H9 (cell line): ENCODE measurements at regions not wholly inside any gene's neighbourhood (a gene's known extent, or its start where the extent isn't known, plus 50 kb on each side); places are given as distances from the start of the nearest gene placed in this dataset.

Source experiments
- DNase-seq: peaks from one replicate; pipeline ENCODE4 v3.0.0-alpha.2; 2017
- H2AFZ ChIP-seq: one replicate; pipeline ENCODE4 v1.6.1; 2013; ENCODE audit warnings: mild to moderate bottlenecking, low read length, control low read depth, moderate library complexity
- H2AK5ac ChIP-seq: 2 replicates; pipeline ENCODE4 v1.6.1; 2013; ENCODE audit warnings: low read length, control low read depth, mixed read lengths; ENCODE audit not compliant: insufficient read length
- H2BK120ac ChIP-seq: one replicate; pipeline ENCODE4 v1.6.1; 2013; ENCODE audit warnings: low read depth, mild to moderate bottlenecking, low read length, control low read depth, inconsistent platforms; ENCODE audit not compliant: poor library complexity, severe bottlenecking
- H2BK12ac ChIP-seq: 2 replicates; pipeline ENCODE4 v1.6.1; 2013; ENCODE audit warnings: low read length, control low read depth, mixed read lengths, low read depth; ENCODE audit not compliant: insufficient read length
- H2BK15ac ChIP-seq: 2 replicates; pipeline ENCODE4 v1.6.1; 2013; ENCODE audit warnings: low read depth, low read length, control low read depth
- H2BK20ac ChIP-seq: one replicate; pipeline ENCODE4 v1.6.1; 2013; ENCODE audit warnings: low read depth, mild to moderate bottlenecking, low read length, control low read depth, inconsistent platforms; ENCODE audit not compliant: poor library complexity, severe bottlenecking
- H2BK5ac ChIP-seq: 2 replicates; pipeline ENCODE4 v1.6.1; 2013; ENCODE audit warnings: low read length, control low read depth, mixed read lengths; ENCODE audit not compliant: insufficient read length
- H3K14ac ChIP-seq: 2 replicates; pipeline ENCODE4 v1.6.1; 2013; ENCODE audit warnings: low read length, control low read depth; ENCODE audit not compliant: insufficient read depth
- H3K18ac ChIP-seq: 2 replicates; pipeline ENCODE4 v1.6.1; 2013; ENCODE audit warnings: low read depth, mild to moderate bottlenecking, mixed read lengths, low read length, control low read depth; ENCODE audit not compliant: insufficient read length
- H3K23ac ChIP-seq: 2 replicates; pipeline ENCODE4 v1.6.1; 2013; ENCODE audit warnings: low read length, control low read depth, mixed read lengths, low read depth; ENCODE audit not compliant: insufficient read length
- H3K23me2 ChIP-seq: 2 replicates; pipeline ENCODE4 v1.6.1; 2013; ENCODE audit warnings: low read depth, mild to moderate bottlenecking, mixed read lengths, low read length, control low read depth; ENCODE audit not compliant: insufficient read length, poor library complexity, severe bottlenecking
- H3K27ac ChIP-seq: 2 replicates; pipeline ENCODE4 v1.5.1; 2013; ENCODE audit warnings: low read length, control low read depth, mixed read lengths, low read depth; ENCODE audit not compliant: insufficient read length
- H3K27me3 ChIP-seq: 2 replicates; pipeline ENCODE4 v1.6.1; 2013; ENCODE audit warnings: low read length, control low read depth, inconsistent platforms; ENCODE audit not compliant: insufficient read depth
- H3K4ac ChIP-seq: 2 replicates; pipeline ENCODE4 v1.6.1; 2013; ENCODE audit warnings: low read depth, mild to moderate bottlenecking, control low read depth, inconsistent platforms, low read length, moderate library complexity
- H3K4me1 ChIP-seq: 2 replicates; pipeline ENCODE4 v1.6.1; 2013; ENCODE audit warnings: low read length, control low read depth, inconsistent platforms; ENCODE audit not compliant: insufficient read depth
- H3K4me2 ChIP-seq: 2 replicates; pipeline ENCODE4 v1.6.1; 2013; ENCODE audit warnings: low read length, control low read depth, mixed read lengths; ENCODE audit not compliant: insufficient read length, insufficient read depth
- H3K56ac ChIP-seq: 2 replicates; pipeline ENCODE4 v1.6.1; 2013; ENCODE audit warnings: low read depth, mild to moderate bottlenecking, mixed read lengths, low read length, control low read depth; ENCODE audit not compliant: insufficient read length
- H3K79me1 ChIP-seq: 2 replicates; pipeline ENCODE4 v1.6.1; 2013; ENCODE audit warnings: low read depth, mild to moderate bottlenecking, moderate library complexity, low read length, control low read depth, inconsistent platforms; ENCODE audit not compliant: insufficient read depth, poor library complexity, severe bottlenecking
- H3K79me2 ChIP-seq: 2 replicates; pipeline ENCODE4 v1.6.1; 2013; ENCODE audit warnings: low read length, control low read depth, inconsistent platforms; ENCODE audit not compliant: insufficient read depth
- H3K9ac ChIP-seq: 2 replicates; pipeline ENCODE4 v1.6.1; 2013; ENCODE audit warnings: low read length, control low read depth, mixed read lengths; ENCODE audit not compliant: insufficient read length; ENCODE audit errors: extremely low read depth
- H3K9me3 ChIP-seq: one replicate; pipeline ENCODE4 v1.6.1; 2013; ENCODE audit warnings: low read depth, low read length, inconsistent platforms; ENCODE audit not compliant: control insufficient read depth
- H3T11ph ChIP-seq: one replicate; pipeline ENCODE4 v1.6.1; 2013; ENCODE audit warnings: mild to moderate bottlenecking, low read length, control low read depth, inconsistent platforms
- H4K20me1 ChIP-seq: one replicate; pipeline ENCODE4 v1.6.1; 2013; ENCODE audit not compliant: control insufficient read depth, insufficient read length, insufficient read depth
- H4K5ac ChIP-seq: 2 replicates; pipeline ENCODE4 v1.6.1; 2013; ENCODE audit warnings: low read depth, mild to moderate bottlenecking, mixed read lengths, low read length, control low read depth; ENCODE audit not compliant: insufficient read length
- H4K8ac ChIP-seq: replicated peaks from 2 replicates; pipeline ENCODE4 v1.6.1; 2013; ENCODE audit warnings: low read length, control low read depth, mixed read lengths, low read depth; ENCODE audit not compliant: insufficient read length
- H4K91ac ChIP-seq: 2 replicates; pipeline ENCODE4 v1.6.1; 2013; ENCODE audit warnings: low read depth, mild to moderate bottlenecking, moderate library complexity, mixed read lengths, low read length, control low read depth; ENCODE audit not compliant: insufficient read length
- H3K27ac Mint-ChIP-seq, 3 experiments: 2 replicates in 2 of 3; 3 replicates in 1 of 3; pipeline ENCODE4 v1.8.0; 2020 to 2021; ENCODE audit warnings: mixed read lengths in 3 of 3, mild to moderate bottlenecking in 1 of 3, moderate library complexity in 1 of 3
- H3K27me3 Mint-ChIP-seq: 2 replicates; pipeline ENCODE4 v1.8.0; 2021; ENCODE audit warnings: low read depth, mild to moderate bottlenecking, moderate library complexity, mixed read lengths
- H3K36me3 Mint-ChIP-seq, 3 experiments: 2 replicates in 2 of 3; 3 replicates in 1 of 3; pipeline ENCODE4 v1.8.0; 2020 to 2021; ENCODE audit warnings: low read depth in 3 of 3, mixed read lengths in 3 of 3; ENCODE audit not compliant: insufficient read depth in 1 of 3
- H3K4me1 Mint-ChIP-seq, 2 experiments: 2 replicates each; pipeline ENCODE4 v1.8.0; 2020; ENCODE audit warnings: mixed read lengths in 2 of 2
- H3K4me3 Mint-ChIP-seq, 2 experiments: 2 replicates in 1 of 2; 3 replicates in 1 of 2; pipeline ENCODE4 v1.8.0; 2020 to 2021; ENCODE audit warnings: mild to moderate bottlenecking in 2 of 2, mixed read lengths in 2 of 2, moderate library complexity in 1 of 2
- H3K9me3 Mint-ChIP-seq, 2 experiments: 2 replicates in 1 of 2; 3 replicates in 1 of 2; pipeline ENCODE4 v1.8.0; 2020; ENCODE audit warnings: mild to moderate bottlenecking in 2 of 2, mixed read lengths in 2 of 2, moderate library complexity in 1 of 2
- CTCF ChIP-seq: fragments of 200-600 bp; sonication (generic); conservative IDR thresholded peaks from 3 replicates; pipeline ENCODE4 v1.8.0; 2021; ENCODE audit warnings: antibody characterized with exemption, mild to moderate bottlenecking

- peaks cover 9 to 14% of the 10 kb centered on the region in 2 experiments for H3K4me1 Mint-ChIP-seq
- Histone ChIP-seq H3K79me2 (no peaks in the 10 kb centered on the region), H3K4ac (no peak overlapping the region), H2BK5ac (no peak overlapping the region), H4K91ac (no peak overlapping the region), H4K20me1 (no peaks in the 10 kb centered on the region), H3K4me2 (no peak overlapping the region), H4K8ac (no peak overlapping the region), H3K18ac (no peak overlapping the region), H2BK20ac (no peak overlapping the region), H2BK15ac (no peak overlapping the region), H3K56ac (no peak overlapping the region), H4K5ac (no peak overlapping the region), H3K14ac (no peak overlapping the region), H2AFZ (no peak overlapping the region), H3K9me3 (no peaks in the 10 kb centered on the region), H3K9ac (no peak overlapping the region), H2BK120ac (no peak overlapping the region), H2AK5ac (no peak overlapping the region), H3K4me1 (peaks cover 6% of the 10 kb centered on the region; the same call in 1 of the 2 replicates), H3K23ac (no peak overlapping the region), H3T11ph (no peak overlapping the region), H3K79me1 (no peaks in the 10 kb centered on the region), H3K27ac (no peak overlapping the region), H2BK12ac (no peak overlapping the region), H3K23me2 (no peaks in the 10 kb centered on the region), H3K27me3 (no peaks in the 10 kb centered on the region)
- peaks cover 0 to 3% of the 10 kb centered on the region in 2 experiments; a peak in 1 of 5 replicates for H3K9me3 Mint-ChIP-seq
- H3K27ac Mint-ChIP-seq = no peak overlapping the region
- no peak for DNase-seq
- no peaks in the 10 kb centered on the region for H3K27me3 Mint-ChIP-seq
- no peaks in the 10 kb centered on the region; a peak in 1 of 7 replicates for H3K36me3 Mint-ChIP-seq
- no peak for TF ChIP-seq CTCF
- H3K4me3 Mint-ChIP-seq = no peak overlapping the region
Observed at GRCh38 chr15:54843006-54843405, 353.7 kb downstream of the RSL24D1 start.
